H1 (cell line): ENCODE measurements at regions not wholly inside any gene's neighbourhood (a gene's known extent, or its start where the extent isn't known, plus 50 kb on each side); places are given as distances from the start of the nearest gene placed in this dataset.

Experiments
- CTCF ChIA-PET: fragments of 300-600 bp; sonication (Branson Sonifier 250); formaldehyde crosslinking; loops from one replicate; lab custom pipeline; 2021; ENCODE audit not compliant: partially characterized antibody; lab: Charles Lee
- POLR2A ChIA-PET: fragments of 300-600 bp; sonication (Branson Sonifier 250); formaldehyde crosslinking; loops from one replicate; lab custom pipeline; 2021; ENCODE audit warnings: inconsistent platforms; ENCODE audit not compliant: partially characterized antibody; lab: Charles Lee
- DNase-seq, 2 experiments: peaks; one replicate each; pipeline versions ENCODE4 v3.0.0 to v3.0.0-alpha.2; 2010 to 2022; ENCODE audit warnings: low spot score in 2 of 2, low read depth in 1 of 2, mixed read lengths in 1 of 2
- FAIRE-seq: peaks from 2 replicates; lab custom pipeline; 2011; peaks lifted over from hg19 to GRCh38; lab: Jason Lieb, UNC
- H2AFZ ChIP-seq: 2 replicates; pipeline ENCODE4 v1.8.1; 2012; ENCODE audit warnings: low read length, inconsistent platforms
- H2AK5ac ChIP-seq: 2 replicates; pipeline ENCODE4 v1.6.1; 2013; ENCODE audit warnings: low read depth, low read length
- H2BK120ac ChIP-seq: replicated peaks from 2 replicates; pipeline ENCODE3; 2013; ENCODE audit warnings: low read depth, low read length, inconsistent platforms
- H2BK12ac ChIP-seq: 2 replicates; pipeline ENCODE4 v1.6.1; 2013; ENCODE audit warnings: low read depth, low read length
- H2BK15ac ChIP-seq: 2 replicates; pipeline ENCODE4 v1.6.1; 2013; ENCODE audit warnings: low read length
- H2BK20ac ChIP-seq: 2 replicates; pipeline ENCODE4 v1.6.1; 2013; ENCODE audit warnings: low read length
- H2BK5ac ChIP-seq: 2 replicates; pipeline ENCODE4 v1.6.1; 2013; ENCODE audit warnings: low read depth, low read length
- H3K14ac ChIP-seq: 2 replicates; pipeline ENCODE4 v1.6.1; 2013; ENCODE audit warnings: inconsistent platforms; ENCODE audit not compliant: insufficient read length
- H3K18ac ChIP-seq: 2 replicates; pipeline ENCODE4 v1.6.1; 2013; ENCODE audit warnings: low read length; ENCODE audit errors: extremely low read depth
- H3K23ac ChIP-seq: 2 replicates; pipeline ENCODE4 v1.6.1; 2013; ENCODE audit warnings: inconsistent platforms; ENCODE audit not compliant: insufficient read length
- H3K23me2 ChIP-seq: 2 replicates; pipeline ENCODE4 v1.6.1; 2013; ENCODE audit warnings: low read depth, low read length
- H3K27ac ChIP-seq: 2 replicates; pipeline ENCODE4 v1.6.1; 2011; ENCODE audit warnings: low read depth, low read length, inconsistent platforms
- H3K27me3 ChIP-seq, 4 experiments: replicated peaks in 1 of 4; 1 replicate in 1 of 4; 2 replicates in 3 of 4; pipeline versions ENCODE4 v1.6.1 to v1.8.1; 2011 to 2013; ENCODE audit warnings: low read length in 3 of 4, mild to moderate bottlenecking in 3 of 4, inconsistent platforms in 2 of 4, mixed read lengths in 2 of 4, moderate library complexity in 1 of 4; ENCODE audit not compliant: control insufficient read depth in 3 of 4, insufficient read depth in 3 of 4; ENCODE audit errors: extremely low read depth in 1 of 4
- H3K36me3 ChIP-seq, 4 experiments: 2 replicates each; pipeline versions ENCODE4 v1.6.1 to v1.8.1; 2011 to 2013; ENCODE audit warnings: mild to moderate bottlenecking in 4 of 4, low read length in 3 of 4, moderate library complexity in 2 of 4, control low read depth in 1 of 4, inconsistent platforms in 1 of 4; ENCODE audit not compliant: insufficient read depth in 4 of 4, control insufficient read depth in 2 of 4
- H3K4ac ChIP-seq: replicated peaks from 2 replicates; pipeline ENCODE3; 2013; ENCODE audit warnings: low read length, low read depth, mixed read lengths, inconsistent platforms; ENCODE audit not compliant: insufficient read length
- H3K4me1 ChIP-seq, 4 experiments: replicated peaks in 1 of 4; 1 replicate in 1 of 4; 2 replicates in 3 of 4; pipeline versions ENCODE4 v1.6.1 to v1.8.1; 2011 to 2013; ENCODE audit warnings: low read length in 3 of 4, inconsistent platforms in 2 of 4, mixed read lengths in 1 of 4; ENCODE audit not compliant: insufficient read depth in 4 of 4, control insufficient read depth in 3 of 4
- H3K4me2 ChIP-seq, 2 experiments: 2 replicates each; pipeline versions ENCODE4 v1.6.1 to v1.8.1; 2011 to 2013; ENCODE audit warnings: low read depth in 2 of 2, low read length in 2 of 2, control low read depth in 1 of 2, inconsistent platforms in 1 of 2, mild to moderate bottlenecking in 1 of 2; ENCODE audit not compliant: insufficient read depth in 1 of 2
- H3K4me3 ChIP-seq, 4 experiments: fragments of 200-600, 300-600 bp in 1 of 4; sonication (generic), shearing (Covaris generic), sonication (Bioruptor Twin) in 1 of 4; 2 replicates each; pipeline versions ENCODE4 v1.5.1 to v1.8.1; 2011 to 2016; ENCODE audit warnings: low read length in 4 of 4, low read depth in 3 of 4, control low read depth in 2 of 4, inconsistent platforms in 2 of 4, mild to moderate bottlenecking in 2 of 4, mixed read lengths in 1 of 4, moderate library complexity in 1 of 4; ENCODE audit not compliant: insufficient read depth in 2 of 4; ENCODE audit errors: extremely low read depth in 1 of 4
- H3K56ac ChIP-seq: replicated peaks from 2 replicates; pipeline ENCODE3; 2013; ENCODE audit warnings: low read depth, mild to moderate bottlenecking, mixed read lengths, low read length, inconsistent platforms; ENCODE audit not compliant: insufficient read length
- H3K79me1 ChIP-seq: 2 replicates; pipeline ENCODE4 v1.6.1; 2013; ENCODE audit warnings: low read depth, low read length, control low read depth
- H3K79me2 ChIP-seq, 2 experiments: 2 replicates each; pipeline versions ENCODE4 v1.6.1 to v1.8.1; 2012 to 2013; ENCODE audit warnings: low read length in 2 of 2, mild to moderate bottlenecking in 2 of 2, inconsistent platforms in 1 of 2; ENCODE audit not compliant: insufficient read depth in 2 of 2, control insufficient read depth in 1 of 2
- H3K9ac ChIP-seq, 4 experiments: replicated peaks in 1 of 4; 1 replicate in 1 of 4; 2 replicates in 3 of 4; pipeline versions ENCODE4 v1.6.1 to v1.8.1; 2011 to 2013; ENCODE audit warnings: low read depth in 3 of 4, low read length in 3 of 4, control low read depth in 2 of 4, mild to moderate bottlenecking in 2 of 4, moderate library complexity in 2 of 4, inconsistent platforms in 1 of 4; ENCODE audit errors: extremely low read depth in 1 of 4
- H3K9me3 ChIP-seq, 2 experiments: 2 replicates each; pipeline versions ENCODE4 v1.6.1 to v1.8.1; 2012 to 2013; ENCODE audit warnings: mild to moderate bottlenecking in 2 of 2, moderate library complexity in 2 of 2, control low read depth in 1 of 2, inconsistent platforms in 1 of 2, low read depth in 1 of 2, low read length in 1 of 2, mixed read lengths in 1 of 2; ENCODE audit not compliant: insufficient read depth in 2 of 2
- H4K20me1 ChIP-seq, 2 experiments: replicated peaks in 1 of 2; 2 replicates each; pipeline versions ENCODE3 to v1.8.1; 2011 to 2013; ENCODE audit warnings: inconsistent platforms in 2 of 2, low read length in 2 of 2, mild to moderate bottlenecking in 1 of 2; ENCODE audit not compliant: insufficient read depth in 2 of 2, control insufficient read depth in 1 of 2
- H4K5ac ChIP-seq: 2 replicates; pipeline ENCODE4 v1.6.1; 2013; ENCODE audit warnings: low read length, low read depth, mixed read lengths, inconsistent platforms; ENCODE audit not compliant: insufficient read length
- H4K8ac ChIP-seq: 2 replicates; pipeline ENCODE4 v1.8.0; 2013; ENCODE audit warnings: mild to moderate bottlenecking, moderate library complexity, low read length, inconsistent platforms; ENCODE audit not compliant: insufficient read depth; ENCODE audit errors: extremely low read depth
- H4K91ac ChIP-seq: replicated peaks from 2 replicates; pipeline ENCODE3; 2013; ENCODE audit warnings: low read length, mixed read lengths, inconsistent platforms; ENCODE audit not compliant: insufficient read length
- BACH1 ChIP-seq: IDR thresholded peaks from 2 replicates; pipeline ENCODE4 v1.6.1; 2012; ENCODE audit warnings: low read length, improper control_type of control experiment
- BRCA1 ChIP-seq: IDR thresholded peaks from 2 replicates; pipeline ENCODE4 v1.6.1; 2012; ENCODE audit warnings: low read depth, low read length, improper control_type of control experiment
- CEBPB ChIP-seq: IDR thresholded peaks from 2 replicates; pipeline ENCODE4 v1.6.1; 2012; ENCODE audit warnings: low read depth, low read length
- CTCF ChIP-seq, 3 experiments: IDR thresholded peaks; 1 replicate in 2 of 3; 2 replicates in 1 of 3; pipeline versions ENCODE4 v1.5.1 to v1.6.1; 2011; ENCODE audit warnings: low read length in 3 of 3, mild to moderate bottlenecking in 3 of 3, inconsistent platforms in 2 of 3, low read depth in 1 of 3, moderate library complexity in 1 of 3; ENCODE audit not compliant: insufficient read depth in 1 of 3; ENCODE audit errors: control extremely low read depth in 1 of 3
- E2F6 ChIP-seq: IDR thresholded peaks from 2 replicates; pipeline ENCODE4 v1.6.1; 2012; ENCODE audit warnings: inconsistent platforms
- GTF2F1 ChIP-seq: IDR thresholded peaks from 2 replicates; pipeline ENCODE4 v1.6.1; 2012; ENCODE audit warnings: low read depth, low read length, improper control_type of control experiment, borderline replicate concordance
- KDM4A ChIP-seq: IDR thresholded peaks from one replicate; pipeline ENCODE4 v1.7.1; 2012; ENCODE audit warnings: low read depth, mild to moderate bottlenecking, moderate library complexity, low read length, inconsistent platforms; ENCODE audit not compliant: severe bottlenecking
- POLR2AphosphoS5 ChIP-seq: IDR thresholded peaks from 2 replicates; pipeline ENCODE4 v1.6.1; 2011; ENCODE audit warnings: low read depth, low read length
- RNF2 ChIP-seq: fragments of 200-900, 300-1000 bp; sonication (generic); IDR thresholded peaks from 2 replicates; pipeline ENCODE4 v1.7.1; 2016; ENCODE audit warnings: borderline replicate concordance, low read depth, mild to moderate bottlenecking, antibody characterized with exemption, low read length; ENCODE audit not compliant: poor library complexity, severe bottlenecking; ENCODE audit errors: missing control alignments
- TAF7 ChIP-seq: optimal IDR thresholded peaks from 2 replicates; pipeline ENCODE3; 2011; ENCODE audit warnings: low read depth, mild to moderate bottlenecking, inconsistent platforms, low read length, moderate library complexity, borderline replicate concordance
- USF2 ChIP-seq: IDR thresholded peaks from 2 replicates; pipeline ENCODE4 v1.6.1; 2011; ENCODE audit warnings: low read length, improper control_type of control experiment

GRCh38 chr21:35868869-35869223 is 191.5 kb downstream of the SETD4 start:
- no peak overlapping the region for H3K23ac ChIP-seq
- H3K18ac ChIP-seq = no peak overlapping the region
- H3K36me3 ChIP-seq = no peaks in the 10 kb centered on the region
- no peak overlapping the region for H2AFZ ChIP-seq
- DNase-seq = no peak
- H2BK20ac ChIP-seq = no peak overlapping the region
- CTCF ChIA-PET = interaction anchor here (0.8 to 1.0 kb wide), 2 partner anchors 9 to 146 kb away, joined by 3 read pairs; no protein-coding TSS in a partner anchor
- H3K9ac ChIP-seq = no peak overlapping the region
- H3K4ac ChIP-seq = no peak overlapping the region
- H3K79me2 ChIP-seq = no peaks in the 10 kb centered on the region
- H3K23me2 ChIP-seq = no peaks in the 10 kb centered on the region
- no peak overlapping the region for H3K14ac ChIP-seq
- H2BK15ac ChIP-seq = no peak overlapping the region
- no peak overlapping the region for H2AK5ac ChIP-seq
- H3K27ac ChIP-seq = no peak overlapping the region
- no peaks in the 10 kb centered on the region for H4K20me1 ChIP-seq
- no peak overlapping the region for H4K5ac ChIP-seq
- H3K79me1 ChIP-seq = no peaks in the 10 kb centered on the region
- H4K8ac ChIP-seq = no peak overlapping the region
- no peaks in the 10 kb centered on the region for H3K27me3 ChIP-seq
- H3K56ac ChIP-seq = no peak overlapping the region
- no peak overlapping the region for H3K4me3 ChIP-seq
- POLR2A ChIA-PET = no interaction called here
- no peak for FAIRE-seq
- no peaks in the 10 kb centered on the region for H3K9me3 ChIP-seq
- H2BK5ac ChIP-seq = no peak overlapping the region
- H4K91ac ChIP-seq = no peak overlapping the region
- no peak overlapping the region for H2BK120ac ChIP-seq
- H2BK12ac ChIP-seq = no peak overlapping the region
- no peaks in the 10 kb centered on the region for H3K4me1 ChIP-seq
- H3K4me2 ChIP-seq = no peak overlapping the region
- TF ChIP-seq CTCF (IDR thresholded peaks at IDR 0.05; ENCODE audit: control extremely low read depth in 1 of 3, insufficient read depth in 1 of 3, low read depth in 1 of 3, low read length in 3 of 3) (no peak), KDM4A (no peak), GTF2F1 (no peak), RNF2 (no peak), USF2 (no peak), POLR2AphosphoS5 (no peak), BACH1 (no peak), E2F6 (no peak), TAF7 (no peak), BRCA1 (no peak), CEBPB (no peak)
